ENCODE measurements at regions not wholly inside any gene's neighbourhood (a gene's known extent, or its start where the extent isn't known, plus 50 kb on each side); places are given as distances from the start of the nearest gene placed in this dataset.
A peak's percentile ranks its signal among the peaks of the same experiment; 100 is the strongest.
"Not testable (repeated sequence)": the region's sequence is repeated elsewhere in the genome, so short reads cannot be mapped to it uniquely, and the experiment has no call there.

- DNase-seq (ENCODE audit: low read depth in 3 of 3, low spot score in 2 of 3): no peak
Measured at GRCh38 chrX:55813150-55813549, 95.6 kb downstream of the RRAGB start.

GRCh38 chrX:55815546-55815945 is 98.0 kb downstream of the RRAGB start:
- DNase-seq (ENCODE audit: low read depth in 3 of 3, low spot score in 2 of 3): no peak

GRCh38 chrX:55816023-55816422 is 98.5 kb downstream of the RRAGB start:
- no peak for DNase-seq (ENCODE audit: low read depth in 3 of 3, low spot score in 2 of 3)

- DNase-seq (ENCODE audit: low read depth in 3 of 3, low spot score in 2 of 3): no peak
Measured at GRCh38 chrX:55818673-55819375, 101.3 kb downstream of the RRAGB start.

GRCh38 chrX:55839485-55839884 is 121.9 kb downstream of the RRAGB start:
- DNase-seq (ENCODE audit: low read depth in 3 of 3, low spot score in 2 of 3): no peak

- DNase-seq (ENCODE audit: low read depth in 3 of 3, low spot score in 2 of 3): no peak
Measured at GRCh38 chrX:55841962-55842752, 124.6 kb downstream of the RRAGB start.

GRCh38 chrX:55866779-55867178 is 149.2 kb downstream of the RRAGB start:
- not testable (repeated sequence) for DNase-seq (ENCODE audit: low read depth in 3 of 3, low spot score in 2 of 3)

- no peak for DNase-seq (ENCODE audit: low read depth in 3 of 3, low spot score in 2 of 3)
Measured at GRCh38 chrX:55867181-55867651, 149.7 kb downstream of the RRAGB start.

GRCh38 chrX:55867708-55868107 is 150.2 kb downstream of the RRAGB start:
- DNase-seq (ENCODE audit: low read depth in 3 of 3, low spot score in 2 of 3): no peak

- no peak for DNase-seq (ENCODE audit: low read depth in 3 of 3, low spot score in 2 of 3)
Measured at GRCh38 chrX:55874807-55875206, 157.3 kb downstream of the RRAGB start.

GRCh38 chrX:55883541-55883940 is 166.0 kb downstream of the RRAGB start:
- not testable (repeated sequence) for DNase-seq (ENCODE audit: low read depth in 3 of 3, low spot score in 2 of 3)

- peak in 1 of 3 donors; percentile 41 for DNase-seq (ENCODE audit: low read depth in 3 of 3, low spot score in 2 of 3)
Measured at GRCh38 chrX:55907968-55908607, 190.5 kb downstream of the RRAGB start.

GRCh38 chrX:55908661-55909212 is 191.2 kb downstream of the RRAGB start:
- DNase-seq (ENCODE audit: low read depth in 3 of 3, low spot score in 2 of 3): no peak

- DNase-seq (ENCODE audit: low read depth in 3 of 3, low spot score in 2 of 3): no peak
Measured at GRCh38 chrX:55919367-55920221, 202.0 kb downstream of the RRAGB start.

- DNase-seq (ENCODE audit: low read depth in 3 of 3, low spot score in 2 of 3): no peak
Measured at GRCh38 chrX:55924574-55924973, 207.0 kb downstream of the RRAGB start.

- DNase-seq (ENCODE audit: low read depth in 3 of 3, low spot score in 2 of 3): not testable (repeated sequence)
Measured at GRCh38 chrX:55928529-55928928, 211.0 kb downstream of the RRAGB start.

Measured in right renal cortex interstitium (tissue), 3 donors.